Stimulated activated CD8-positive, alpha-beta memory T cell treated with anti-CD3 and anti-CD28 coated beads, Interleukin-15, amount 100 ng/mL, for 48 hours (primary cell): ENCODE measurements at regions not wholly inside any gene's neighbourhood (a gene's known extent, or its start where the extent isn't known, plus 50 kb on each side); places are given as distances from the start of the nearest gene placed in this dataset.

Experiments used
- DNase-seq, 2 donors: peaks; one replicate each; pipeline ENCODE4 v3.0.0-alpha.2; 2020; ENCODE audit warnings: low read depth in 2 of 2

- no peak for DNase-seq
Observed at GRCh38 chr5:142434322-142434612, 109.4 kb upstream of the SPRY4 start.

GRCh38 chr5:142433526-142434321 is 108.9 kb upstream of the SPRY4 start:
- DNase-seq: no peak

- DNase-seq: peak; percentile 25 to 28
Observed at GRCh38 chr5:142432961-142433360, 108.1 kb upstream of the SPRY4 start.

GRCh38 chr5:142432369-142432863 is 107.6 kb upstream of the SPRY4 start:
- no peak for DNase-seq

GRCh38 chr5:142428773-142429473 is 104.1 kb upstream of the SPRY4 start:
- DNase-seq: no peak

GRCh38 chr5:142428036-142428772 is 103.4 kb upstream of the SPRY4 start:
- no peak for DNase-seq

GRCh38 chr5:142427529-142427928 is 102.7 kb upstream of the SPRY4 start:
- DNase-seq: no peak

GRCh38 chr5:142427015-142427364 is 102.2 kb upstream of the SPRY4 start:
- no peak for DNase-seq

- DNase-seq: no peak
Observed at GRCh38 chr5:142426129-142427014, 101.6 kb upstream of the SPRY4 start.

- DNase-seq: no peak
Observed at GRCh38 chr5:142425286-142426065, 100.7 kb upstream of the SPRY4 start.

- DNase-seq: no peak
Observed at GRCh38 chr5:142422429-142422828, 97.6 kb upstream of the SPRY4 start.

GRCh38 chr5:142421621-142422397 is 97.0 kb upstream of the SPRY4 start:
- DNase-seq: no peak

GRCh38 chr5:142421228-142421617 is 96.4 kb upstream of the SPRY4 start:
- no peak for DNase-seq

GRCh38 chr5:142420561-142421227 is 95.9 kb upstream of the SPRY4 start:
- DNase-seq: no peak

- no peak for DNase-seq
Observed at GRCh38 chr5:142412581-142412980, 87.8 kb upstream of the SPRY4 start.

GRCh38 chr5:142411656-142412425 is 87.0 kb upstream of the SPRY4 start:
- DNase-seq: no peak

- no peak for DNase-seq
Observed at GRCh38 chr5:142411103-142411502, 86.3 kb upstream of the SPRY4 start.

- DNase-seq: no peak
Observed at GRCh38 chr5:142408981-142409481, 84.2 kb upstream of the SPRY4 start.

GRCh38 chr5:142408536-142408935 is 83.7 kb upstream of the SPRY4 start:
- DNase-seq: no peak
